HepG2 (cell line): ENCODE measurements at regions not wholly inside any gene's neighbourhood (a gene's known extent, or its start where the extent isn't known, plus 50 kb on each side); places are given as distances from the start of the nearest gene placed in this dataset.

Source experiments
- ATF7 ChIP-seq, 2 experiments: fragments of 450-650 bp in 1 of 2; sonication (generic) in 1 of 2; formaldehyde crosslinking in 1 of 2; IDR thresholded peaks; 2 replicates each; pipeline versions ENCODE4 v1.4.0 to v1.6.1; 2016 to 2020; ENCODE audit warnings: antibody characterized with exemption in 1 of 2, mild to moderate bottlenecking in 1 of 2, missing genetic modification reagents in 1 of 2
- CTCF ChIP-seq: sonication (generic); formaldehyde crosslinking; IDR thresholded peaks from 2 replicates; pipeline ENCODE4 v1.5.0; 2020; ENCODE audit warnings: mild to moderate bottlenecking, missing genetic modification reagents, moderate library complexity
- DRAP1 ChIP-seq: IDR thresholded peaks from 2 replicates; pipeline ENCODE4 v1.6.1; 2016; ENCODE audit warnings: missing genetic modification reagents, missing compliant biosample characterization
- EP300 ChIP-seq, 3 experiments: sonication (generic) in 1 of 3; formaldehyde crosslinking in 1 of 3; IDR thresholded peaks; 2 replicates each; pipeline versions ENCODE4 v1.5.1 to v1.6.1; 2011 to 2020; ENCODE audit warnings: low read depth in 2 of 3, low read length in 2 of 3, borderline replicate concordance in 1 of 3, improper control_type of control experiment in 1 of 3, mild to moderate bottlenecking in 1 of 3, missing genetic modification reagents in 1 of 3, moderate library complexity in 1 of 3
- FOSL2 ChIP-seq: sonication (generic); formaldehyde crosslinking; IDR thresholded peaks from 2 replicates; pipeline ENCODE4 v1.4.0; 2020; ENCODE audit warnings: missing genetic modification reagents
- MAFF ChIP-seq: IDR thresholded peaks from 2 replicates; pipeline ENCODE4 v1.6.1; 2011; ENCODE audit warnings: low read depth, low read length, improper control_type of control experiment
- NCOA1 ChIP-seq: sonication (generic); formaldehyde crosslinking; IDR thresholded peaks from 2 replicates; pipeline ENCODE4 v1.9.0; 2021; ENCODE audit warnings: missing genetic modification reagents
- POLR2A ChIP-seq, 2 experiments: IDR thresholded peaks; 2 replicates each; pipeline ENCODE4 v1.6.1; 2011; ENCODE audit warnings: low read depth in 2 of 2, low read length in 2 of 2, mild to moderate bottlenecking in 1 of 2, moderate library complexity in 1 of 2; ENCODE audit not compliant: insufficient read depth in 1 of 2
- SP1 ChIP-seq, 2 experiments: fragments of 450-650 bp in 1 of 2; sonication (generic) in 1 of 2; formaldehyde crosslinking in 1 of 2; IDR thresholded peaks; 2 replicates each; pipeline versions ENCODE4 v1.4.0 to v1.6.1; 2016 to 2020; ENCODE audit warnings: missing genetic modification reagents in 1 of 2
- ZNF354B ChIP-seq: sonication (generic); formaldehyde crosslinking; IDR thresholded peaks from 2 replicates; pipeline ENCODE4 v1.8.0; 2022; ENCODE audit warnings: mild to moderate bottlenecking, missing genetic modification reagents
- TF ChIP-seq, protein P1 (sequence below): sonication (generic); formaldehyde crosslinking; IDR thresholded peaks from 2 replicates; pipeline ENCODE4 v1.8.1; 2023; ENCODE audit warnings: mild to moderate bottlenecking, missing genetic modification reagents

- TF ChIP-seq MAFF (no peak), CTCF (no peak), DRAP1 (CRISPR knock-in tag) (no peak), POLR2A (IDR thresholded peaks at IDR 0.05; ENCODE audit: insufficient read depth in 1 of 2, low read depth in 2 of 2, low read length in 2 of 2) (no peak), ATF7 (IDR thresholded peaks at IDR 0.05) (no peak), ATF7 (CRISPR knock-in tag; IDR thresholded peaks at IDR 0.05) (no peak), EP300 (IDR thresholded peaks at IDR 0.05; ENCODE audit: low read depth in 2 of 2, low read length in 2 of 2) (no peak), EP300 (CRISPR knock-in tag; IDR thresholded peaks at IDR 0.05; ENCODE audit: borderline replicate concordance) (no peak), NCOA1 (CRISPR knock-in tag) (no peak), FOSL2 (no peak), SP1 (IDR thresholded peaks at IDR 0.05) (no peak), SP1 (CRISPR knock-in tag; IDR thresholded peaks at IDR 0.05) (no peak), ZNF354B (no peak)
- TF ChIP-seq, protein P1, sequence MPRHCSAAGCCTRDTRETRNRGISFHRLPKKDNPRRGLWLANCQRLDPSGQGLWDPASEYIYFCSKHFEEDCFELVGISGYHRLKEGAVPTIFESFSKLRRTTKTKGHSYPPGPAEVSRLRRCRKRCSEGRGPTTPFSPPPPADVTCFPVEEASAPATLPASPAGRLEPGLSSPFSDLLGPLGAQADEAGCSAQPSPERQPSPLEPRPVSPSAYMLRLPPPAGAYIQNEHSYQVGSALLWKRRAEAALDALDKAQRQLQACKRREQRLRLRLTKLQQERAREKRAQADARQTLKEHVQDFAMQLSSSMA, result no peak
Observed at GRCh38 chr11:27596802-27597201, 90.2 kb upstream of the LIN7C start.
